Sigmoid colon (tissue), 4 donors: ENCODE measurements at regions not wholly inside any gene's neighbourhood (a gene's known extent, or its start where the extent isn't known, plus 50 kb on each side); places are given as distances from the start of the nearest gene placed in this dataset.

Experiments used
- EP300 ChIP-seq, 4 donors: sonication (generic); formaldehyde crosslinking; IDR thresholded peaks; one replicate each; pipeline ENCODE4 v1.6.1; 2017; ENCODE audit warnings: antibody characterized with exemption in 4 of 4
- POLR2AphosphoS5 ChIP-seq, 4 donors: sonication (generic); formaldehyde crosslinking; IDR thresholded peaks; one replicate each; pipeline ENCODE4 v1.6.1; 2017; ENCODE audit warnings: antibody characterized with exemption in 4 of 4
- TF ChIP-seq, protein P1 (sequence below), 4 experiments: fragments of 450-650 bp in 3 of 4; fragments of 200-600 bp in 1 of 4; IDR thresholded peaks; one replicate each; pipeline ENCODE4 v1.5.1; 2016 to 2019; ENCODE audit warnings: antibody characterized with exemption in 4 of 4, mild to moderate bottlenecking in 3 of 4, moderate library complexity in 2 of 4

DNA sequence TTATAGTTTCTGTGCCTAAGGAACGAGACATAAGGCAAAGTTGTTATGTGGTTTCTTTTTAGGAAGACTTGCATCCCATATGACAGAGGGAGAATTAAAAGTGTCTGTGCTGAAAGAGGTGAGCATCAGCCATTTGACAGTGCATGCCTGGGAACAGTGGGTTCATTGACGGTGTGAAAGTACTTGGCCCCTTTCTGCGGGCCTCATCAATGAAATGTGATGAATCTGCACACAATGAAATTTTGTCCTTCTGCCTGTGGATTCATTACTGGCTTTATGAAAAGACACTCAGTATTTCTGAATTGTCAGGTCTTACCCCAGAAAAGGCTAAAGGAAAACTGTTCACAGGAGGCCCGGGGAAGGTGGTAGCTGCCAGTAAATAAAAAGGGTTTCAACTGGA lies 295.8 kb downstream of the FOXO1 start:
- TF ChIP-seq, protein P1, sequence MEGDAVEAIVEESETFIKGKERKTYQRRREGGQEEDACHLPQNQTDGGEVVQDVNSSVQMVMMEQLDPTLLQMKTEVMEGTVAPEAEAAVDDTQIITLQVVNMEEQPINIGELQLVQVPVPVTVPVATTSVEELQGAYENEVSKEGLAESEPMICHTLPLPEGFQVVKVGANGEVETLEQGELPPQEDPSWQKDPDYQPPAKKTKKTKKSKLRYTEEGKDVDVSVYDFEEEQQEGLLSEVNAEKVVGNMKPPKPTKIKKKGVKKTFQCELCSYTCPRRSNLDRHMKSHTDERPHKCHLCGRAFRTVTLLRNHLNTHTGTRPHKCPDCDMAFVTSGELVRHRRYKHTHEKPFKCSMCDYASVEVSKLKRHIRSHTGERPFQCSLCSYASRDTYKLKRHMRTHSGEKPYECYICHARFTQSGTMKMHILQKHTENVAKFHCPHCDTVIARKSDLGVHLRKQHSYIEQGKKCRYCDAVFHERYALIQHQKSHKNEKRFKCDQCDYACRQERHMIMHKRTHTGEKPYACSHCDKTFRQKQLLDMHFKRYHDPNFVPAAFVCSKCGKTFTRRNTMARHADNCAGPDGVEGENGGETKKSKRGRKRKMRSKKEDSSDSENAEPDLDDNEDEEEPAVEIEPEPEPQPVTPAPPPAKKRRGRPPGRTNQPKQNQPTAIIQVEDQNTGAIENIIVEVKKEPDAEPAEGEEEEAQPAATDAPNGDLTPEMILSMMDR (IDR thresholded peaks at IDR 0.05): no peak
- TF ChIP-seq POLR2AphosphoS5 (IDR thresholded peaks at IDR 0.05) (no peak), EP300 (IDR thresholded peaks at IDR 0.05) (no peak)
